ENCODE measurements at regions not wholly inside any gene's neighbourhood (a gene's known extent, or its start where the extent isn't known, plus 50 kb on each side); places are given as distances from the start of the nearest gene placed in this dataset.

DNA sequence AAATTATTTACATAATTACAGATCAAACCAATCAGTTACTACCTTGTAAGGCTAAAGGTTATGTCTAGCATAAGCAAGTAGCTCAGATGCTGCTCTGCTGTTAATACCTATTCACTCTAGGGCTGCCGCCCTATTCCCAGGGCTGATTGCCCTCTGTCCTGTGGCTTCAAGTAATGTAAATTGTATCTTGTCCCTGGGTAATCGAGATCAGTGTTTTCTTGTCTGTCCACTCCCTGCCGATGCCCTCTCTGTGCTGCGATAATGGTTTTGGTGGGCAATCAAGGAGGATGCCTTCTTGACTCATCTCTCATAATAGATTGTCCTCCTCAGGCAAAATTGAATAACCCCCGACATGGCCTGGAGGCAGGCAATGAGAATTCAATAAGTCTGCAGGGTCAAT lies 641.0 kb upstream of the PITX2 start:
- TF ChIP-seq, protein P1, sequence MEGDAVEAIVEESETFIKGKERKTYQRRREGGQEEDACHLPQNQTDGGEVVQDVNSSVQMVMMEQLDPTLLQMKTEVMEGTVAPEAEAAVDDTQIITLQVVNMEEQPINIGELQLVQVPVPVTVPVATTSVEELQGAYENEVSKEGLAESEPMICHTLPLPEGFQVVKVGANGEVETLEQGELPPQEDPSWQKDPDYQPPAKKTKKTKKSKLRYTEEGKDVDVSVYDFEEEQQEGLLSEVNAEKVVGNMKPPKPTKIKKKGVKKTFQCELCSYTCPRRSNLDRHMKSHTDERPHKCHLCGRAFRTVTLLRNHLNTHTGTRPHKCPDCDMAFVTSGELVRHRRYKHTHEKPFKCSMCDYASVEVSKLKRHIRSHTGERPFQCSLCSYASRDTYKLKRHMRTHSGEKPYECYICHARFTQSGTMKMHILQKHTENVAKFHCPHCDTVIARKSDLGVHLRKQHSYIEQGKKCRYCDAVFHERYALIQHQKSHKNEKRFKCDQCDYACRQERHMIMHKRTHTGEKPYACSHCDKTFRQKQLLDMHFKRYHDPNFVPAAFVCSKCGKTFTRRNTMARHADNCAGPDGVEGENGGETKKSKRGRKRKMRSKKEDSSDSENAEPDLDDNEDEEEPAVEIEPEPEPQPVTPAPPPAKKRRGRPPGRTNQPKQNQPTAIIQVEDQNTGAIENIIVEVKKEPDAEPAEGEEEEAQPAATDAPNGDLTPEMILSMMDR (conservative IDR thresholded peaks at IDR 0.05): no peak
- no peak overlapping the region for H3K9ac ChIP-seq (ENCODE audit: extremely low read depth, low read length, poor library complexity, severe bottlenecking)
- 84 to 93% methylated on average over 4 to 5 of the region's 5 CpGs for WGBS, 2 experiments (ENCODE audit: insufficient coverage in 1 of 2, insufficient read length in 1 of 2)
- H3K27me3 ChIP-seq (ENCODE audit: control insufficient read depth, insufficient read depth, low read length, poor library complexity, severe bottlenecking): no peaks in the 10 kb centered on the region
- DNase-seq: peak; percentile 40
- H3K36me3 ChIP-seq (ENCODE audit: control insufficient read depth, insufficient read depth, low read length): no peaks in the 10 kb centered on the region
- Mint-ChIP-seq H3K27me3 (ENCODE audit: insufficient read depth) (no peaks in the 10 kb centered on the region), H3K4me1 (peaks cover 2% of the 10 kb centered on the region), H3K4me3 (no peak overlapping the region), H3K9me3 (no peaks in the 10 kb centered on the region), H3K36me3 (ENCODE audit: low read depth) (no peaks in the 10 kb centered on the region), H3K27ac (no peak overlapping the region)
- no peaks in the 10 kb centered on the region for H3K9me3 ChIP-seq (ENCODE audit: control insufficient read depth, low read length)
- no peak overlapping the region for H3K4me3 ChIP-seq (ENCODE audit: low read length)
- no peak overlapping the region for H3K27ac ChIP-seq (ENCODE audit: low read depth, low read length)
- no peaks in the 10 kb centered on the region for H3K4me1 ChIP-seq (ENCODE audit: control insufficient read depth, insufficient read depth, low read length)

DNA sequence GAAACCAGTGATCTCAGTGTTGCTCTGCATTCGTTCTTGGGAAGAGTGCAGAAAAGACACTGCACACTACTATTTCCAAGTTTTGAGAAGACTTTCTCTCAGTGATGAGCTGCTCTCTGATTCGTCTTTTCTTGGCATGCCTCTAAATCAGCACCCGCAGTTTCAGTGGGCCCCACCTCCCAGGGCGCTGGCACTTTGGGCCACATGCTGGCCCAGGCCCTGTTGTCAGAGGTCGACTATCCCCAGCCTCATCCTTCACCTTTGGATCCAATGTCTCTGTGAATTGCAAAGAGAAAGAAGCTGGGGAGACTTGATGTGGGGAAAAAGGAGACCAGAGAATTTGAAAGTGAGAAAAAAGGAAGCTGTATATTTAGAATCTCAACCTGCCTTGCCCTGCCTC lies 644.1 kb upstream of the PITX2 start:
- Histone ChIP-seq H3K36me3 (ENCODE audit: control insufficient read depth, insufficient read depth, low read length) (no peaks in the 10 kb centered on the region), H3K4me1 (ENCODE audit: control insufficient read depth, insufficient read depth, low read length) (no peaks in the 10 kb centered on the region), H3K27ac (ENCODE audit: low read depth, low read length) (no peak overlapping the region), H3K4me3 (ENCODE audit: low read length) (no peak overlapping the region), H3K9ac (ENCODE audit: extremely low read depth, low read length, poor library complexity, severe bottlenecking) (no peak overlapping the region), H3K9me3 (ENCODE audit: control insufficient read depth, low read length) (no peaks in the 10 kb centered on the region), H3K27me3 (ENCODE audit: control insufficient read depth, insufficient read depth, low read length, poor library complexity, severe bottlenecking) (no peaks in the 10 kb centered on the region)
- no peaks in the 10 kb centered on the region for H3K27me3 Mint-ChIP-seq (ENCODE audit: insufficient read depth)
- TF ChIP-seq, protein P1 (conservative IDR thresholded peaks at IDR 0.05): no peak
- 88 to 90% methylated on average over 2 to 5 of the region's 5 CpGs for WGBS, 2 experiments (ENCODE audit: insufficient coverage in 1 of 2, insufficient read length in 1 of 2)
- DNase-seq: peak; percentile 48
- no peaks in the 10 kb centered on the region for H3K9me3 Mint-ChIP-seq
- no peak overlapping the region for H3K4me3 Mint-ChIP-seq
- H3K27ac Mint-ChIP-seq: no peak overlapping the region
- no peaks in the 10 kb centered on the region for H3K36me3 Mint-ChIP-seq (ENCODE audit: low read depth)
- peaks cover 9% of the 10 kb centered on the region for H3K4me1 Mint-ChIP-seq

DNA sequence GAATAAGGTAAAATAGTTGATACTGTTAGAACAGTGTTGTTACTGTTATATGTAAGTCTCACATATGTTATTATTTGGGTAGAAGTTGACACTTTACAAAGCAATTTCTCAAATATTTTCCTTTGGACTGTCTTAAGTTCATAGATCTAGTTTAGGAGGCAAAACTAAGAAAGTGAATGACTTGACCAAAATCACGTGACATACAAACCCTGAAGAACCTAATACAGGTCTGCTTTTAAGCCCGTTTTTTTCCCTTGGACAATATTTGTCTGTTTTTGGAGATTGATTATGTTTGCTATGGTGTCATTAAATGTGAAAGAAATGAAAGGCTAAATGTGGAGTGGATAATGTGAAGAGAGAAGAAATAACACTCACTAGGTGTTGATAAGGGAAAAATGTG lies 644.9 kb upstream of the PITX2 start:
- DNase-seq: no peak
- Mint-ChIP-seq H3K4me3 (no peak overlapping the region), H3K9me3 (no peaks in the 10 kb centered on the region), H3K36me3 (ENCODE audit: low read depth) (no peaks in the 10 kb centered on the region), H3K27ac (no peak overlapping the region), H3K27me3 (ENCODE audit: insufficient read depth) (no peaks in the 10 kb centered on the region), H3K4me1 (peaks cover 10% of the 10 kb centered on the region)
- Histone ChIP-seq H3K27me3 (ENCODE audit: control insufficient read depth, insufficient read depth, low read length, poor library complexity, severe bottlenecking) (no peaks in the 10 kb centered on the region), H3K27ac (ENCODE audit: low read depth, low read length) (no peak overlapping the region), H3K9me3 (ENCODE audit: control insufficient read depth, low read length) (no peaks in the 10 kb centered on the region), H3K9ac (ENCODE audit: extremely low read depth, low read length, poor library complexity, severe bottlenecking) (no peak overlapping the region), H3K4me3 (ENCODE audit: low read length) (no peak overlapping the region), H3K36me3 (ENCODE audit: control insufficient read depth, insufficient read depth, low read length) (no peaks in the 10 kb centered on the region), H3K4me1 (ENCODE audit: control insufficient read depth, insufficient read depth, low read length) (no peaks in the 10 kb centered on the region)
- 92 to 100% methylated on average over 2 of the region's 2 CpGs for WGBS, 2 experiments (ENCODE audit: insufficient coverage in 1 of 2, insufficient read length in 1 of 2)
- TF ChIP-seq, protein P1 (conservative IDR thresholded peaks at IDR 0.05): no peak
